T47D (cell line): ENCODE measurements at regions not wholly inside any gene's neighbourhood (a gene's known extent, or its start where the extent isn't known, plus 50 kb on each side); places are given as distances from the start of the nearest gene placed in this dataset.

Experiments used
- DNase-seq, 2 experiments: peaks; one replicate each; pipeline versions ENCODE4 v3.0.0 to v3.0.0-alpha.2; 2011 to 2012; ENCODE audit warnings: low read depth in 1 of 2, low spot score in 1 of 2
- JUND ChIP-seq: IDR thresholded peaks from 2 replicates; pipeline ENCODE4 v1.6.1; 2012; ENCODE audit warnings: low read depth
- in situ Hi-C: cut with HindIII; loops from 2 replicates; pipeline ENCODE4 v1.10.0; 2016; ENCODE audit warnings: low sequenced_read_pairs, low pct_unique_long_range_greater_than_20kb

DNA sequence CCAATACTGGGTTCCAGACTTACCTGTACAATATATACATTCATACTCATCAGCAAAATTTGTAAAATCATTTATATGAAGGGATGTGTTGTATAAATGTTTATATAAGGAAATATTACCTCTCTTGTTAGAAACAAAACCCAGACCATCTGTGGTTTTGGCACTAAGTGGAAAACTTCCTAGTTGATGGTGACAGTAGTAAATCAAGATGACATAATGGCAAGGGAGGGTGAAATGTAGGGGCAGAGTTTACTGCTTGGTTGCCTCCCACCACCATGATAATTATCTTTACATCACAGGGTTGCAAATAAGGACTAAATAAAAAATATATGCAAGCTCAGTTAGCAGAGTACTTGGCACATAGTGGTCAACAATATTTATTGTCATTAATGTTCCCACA is 365.3 kb upstream of the TEX13C start:
- DNase-seq = no peak
- TF ChIP-seq JUND = no peak
- in situ Hi-C loops = no loop called here

DNA sequence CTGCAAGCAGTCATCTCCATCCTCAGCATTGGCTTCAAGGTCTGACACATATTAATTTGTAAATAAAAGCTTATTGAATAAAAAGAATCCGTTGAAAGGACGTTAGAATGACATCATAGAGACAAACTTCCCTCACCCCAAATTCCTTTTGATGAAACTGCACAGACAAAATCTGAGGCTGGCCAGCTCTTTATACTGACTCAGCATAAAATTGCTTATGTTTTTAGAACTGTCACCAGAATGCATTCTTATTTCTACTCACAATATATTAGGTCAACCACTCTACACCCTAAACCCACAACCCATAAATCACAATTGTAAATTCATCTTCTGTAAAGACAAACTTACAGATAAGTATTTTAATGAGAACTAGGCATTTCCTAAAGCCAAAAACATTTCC is 359.2 kb upstream of the TEX13C start:
- DNase-seq = no peak
- TF ChIP-seq JUND = no peak
- in situ Hi-C loops = no loop called here

DNA sequence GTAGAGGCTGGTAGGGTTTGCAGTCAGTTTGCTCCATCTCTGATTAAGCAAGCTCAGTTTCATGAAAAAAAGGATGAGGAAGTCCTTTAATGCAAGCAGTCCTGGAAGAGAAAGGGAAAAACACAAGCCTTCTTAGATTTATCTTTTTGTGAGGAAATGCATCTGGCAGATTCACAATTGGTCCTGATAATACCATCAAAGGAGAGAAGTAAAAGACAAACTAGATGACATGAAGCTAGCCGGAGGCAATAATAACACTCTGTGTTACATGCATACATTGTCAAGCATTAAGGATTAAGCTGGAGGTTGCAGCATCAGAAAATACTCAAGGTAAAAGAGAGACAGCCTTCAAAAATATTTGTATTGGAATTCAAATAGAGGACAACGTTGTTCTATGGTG is 356.0 kb upstream of the TEX13C start, which contains the start of gene TENM1:
Gene TENM1, minus strand, starts transcription at position 101 of the 400 bp plus-strand sequence.
- TF ChIP-seq JUND = no peak
- DNase-seq = no peak
- in situ Hi-C loops = no loop called here

GRCh38 chrX:124975456-124975855 is 344.2 kb upstream of the TEX13C start:
- DNase-seq = no peak
- TF ChIP-seq JUND = no peak
- in situ Hi-C loops = no loop called here

DNA sequence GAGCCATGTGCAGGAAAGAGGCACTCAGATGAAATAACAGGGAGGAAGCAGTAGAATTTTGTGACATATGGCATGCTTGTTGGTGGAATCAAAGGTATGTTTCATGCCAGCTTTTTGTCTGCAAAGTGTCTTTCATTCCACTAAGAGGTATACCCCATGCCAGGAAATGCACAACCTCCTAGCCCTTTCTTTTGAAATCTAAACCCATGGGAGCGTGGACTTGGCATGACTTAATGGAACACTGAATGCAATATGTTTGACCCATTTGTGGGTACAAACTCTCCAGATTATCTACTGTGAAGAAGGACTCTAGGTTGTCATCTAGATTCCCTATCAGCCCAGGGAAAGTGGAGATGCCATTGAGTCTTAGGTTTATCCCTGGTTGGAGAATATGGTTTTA is 338.3 kb upstream of the TEX13C start:
- in situ Hi-C loops = no loop called here
- no peak for DNase-seq
- no peak for TF ChIP-seq JUND

DNA sequence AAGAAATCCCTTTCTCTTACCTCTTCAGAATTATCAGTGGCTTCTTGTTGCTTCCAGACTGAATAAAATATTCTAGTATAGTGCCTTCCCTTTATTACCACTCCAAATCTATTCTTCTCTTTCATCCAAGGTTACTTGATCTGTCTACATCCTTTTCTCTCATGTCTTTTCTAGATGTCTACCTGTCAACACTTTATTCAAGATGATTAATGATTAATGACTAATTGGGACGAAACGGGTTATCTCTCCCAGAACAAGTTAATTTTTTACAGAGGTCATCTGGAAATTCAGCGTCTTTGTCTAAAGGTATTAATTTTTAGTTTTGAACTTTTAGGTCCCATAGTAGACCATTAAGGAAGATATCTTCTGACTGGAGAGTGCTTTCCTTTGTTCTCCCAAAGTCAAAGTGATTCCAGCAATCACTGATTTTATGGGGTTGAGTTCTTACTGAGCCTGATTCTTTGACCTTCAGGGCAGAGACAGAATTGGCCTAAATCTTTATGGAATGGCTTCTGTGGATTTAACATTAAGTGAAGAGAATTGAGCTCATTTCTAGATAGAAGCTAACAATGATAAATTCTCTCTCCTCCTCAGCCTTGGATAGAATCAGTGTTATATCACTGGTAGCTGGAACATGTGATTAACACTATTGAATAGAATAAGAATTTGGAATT is 335.4 kb upstream of the TEX13C start:
- in situ Hi-C loops = no loop called here
- no peak for TF ChIP-seq JUND
- no peak for DNase-seq

GRCh38 chrX:124986284-124986683 is 333.4 kb upstream of the TEX13C start:
- in situ Hi-C loops = no loop called here
- no peak for DNase-seq
- TF ChIP-seq JUND = no peak

GRCh38 chrX:124993735-124994134 is 325.9 kb upstream of the TEX13C start:
- in situ Hi-C loops = no loop called here
- TF ChIP-seq JUND = no peak
- DNase-seq = no peak

GRCh38 chrX:124994404-124994803 is 325.3 kb upstream of the TEX13C start:
- DNase-seq = no peak
- in situ Hi-C loops = no loop called here
- TF ChIP-seq JUND = no peak

DNA sequence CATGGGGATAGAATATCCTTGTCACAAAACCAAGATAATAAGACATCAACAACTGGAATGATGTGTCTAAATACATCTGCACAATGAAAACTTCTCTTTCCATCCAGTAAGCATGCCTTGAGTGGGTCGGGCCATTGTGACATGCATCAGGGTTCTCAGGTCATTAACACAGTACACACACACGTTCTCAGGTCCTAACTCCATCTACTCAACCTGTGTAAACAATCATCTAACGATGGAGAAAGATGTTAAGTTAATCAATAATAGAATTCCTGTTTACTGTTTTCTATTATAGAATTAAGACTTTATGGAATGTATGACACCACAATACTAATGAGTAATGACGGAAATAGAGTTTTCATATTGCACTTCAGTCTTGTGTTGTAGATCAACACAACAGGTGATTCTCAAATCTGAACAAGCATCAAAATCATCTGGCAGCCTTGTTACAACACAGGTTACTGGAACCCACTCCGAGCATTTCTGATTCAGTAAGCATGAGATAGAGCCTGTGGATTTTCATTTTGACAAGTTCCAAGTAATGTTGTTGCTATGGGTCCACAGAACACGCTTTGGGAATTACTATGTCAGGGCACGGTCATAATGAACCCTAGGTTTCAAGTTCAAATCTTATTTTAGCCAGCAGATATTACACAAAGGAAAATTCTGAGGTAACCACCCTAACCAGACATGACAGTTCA is 315.8 kb upstream of the TEX13C start:
- no peak for TF ChIP-seq JUND
- DNase-seq = no peak
- in situ Hi-C loops = no loop called here

DNA sequence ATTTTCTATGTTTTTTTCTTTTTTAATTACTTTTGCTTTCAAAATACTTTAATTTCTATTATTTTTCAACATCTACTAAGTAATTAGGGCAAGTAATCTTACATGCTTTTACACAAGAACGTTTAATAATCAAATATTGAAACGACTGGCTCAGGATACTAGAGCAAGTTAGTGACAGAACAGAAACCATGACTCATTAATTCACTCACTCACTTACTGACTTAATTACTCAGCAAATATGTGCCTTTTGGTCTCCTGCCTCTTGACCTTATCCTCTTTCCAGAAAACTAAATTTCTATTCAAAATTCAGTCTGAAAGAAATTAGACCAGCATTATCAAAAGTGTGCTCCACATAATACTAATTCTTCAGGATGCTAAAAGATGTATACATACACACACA is 314.9 kb upstream of the TEX13C start:
- DNase-seq = peak in 1 of 2 experiments; percentile 1
- in situ Hi-C loops = no loop called here
- no peak for TF ChIP-seq JUND

DNA sequence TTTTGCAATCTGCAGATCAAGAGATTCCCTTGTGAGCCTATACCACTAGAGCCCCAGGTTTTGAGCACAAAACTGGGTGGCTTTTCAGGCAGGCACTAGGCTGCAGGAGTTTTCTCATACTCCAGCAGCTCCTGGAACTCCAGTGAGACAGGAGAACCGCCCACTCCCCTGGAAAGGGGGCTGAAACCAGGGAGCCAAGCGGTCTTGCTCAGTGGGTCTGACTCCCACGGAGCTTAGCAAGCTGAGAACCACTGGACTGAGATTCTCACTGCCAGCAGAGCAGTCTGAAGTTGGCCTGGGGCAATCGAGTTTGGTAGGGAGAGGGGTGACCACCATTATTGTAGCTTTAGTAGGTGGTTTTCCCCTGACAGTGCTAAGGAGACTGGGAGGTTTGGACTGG is 313.8 kb upstream of the TEX13C start:
- in situ Hi-C loops = no loop called here

GRCh38 chrX:125006704-125007103 is 313.0 kb upstream of the TEX13C start:
- in situ Hi-C loops = no loop called here
- TF ChIP-seq JUND = no peak
- DNase-seq = no peak

More for the DNA sequence above, 313.8 kb upstream of the TEX13C start:
- DNase-seq = no peak
- no peak for TF ChIP-seq JUND
